ENCODE measurements at regions not wholly inside any gene's neighbourhood (a gene's known extent, or its start where the extent isn't known, plus 50 kb on each side); places are given as distances from the start of the nearest gene placed in this dataset.

DNA sequence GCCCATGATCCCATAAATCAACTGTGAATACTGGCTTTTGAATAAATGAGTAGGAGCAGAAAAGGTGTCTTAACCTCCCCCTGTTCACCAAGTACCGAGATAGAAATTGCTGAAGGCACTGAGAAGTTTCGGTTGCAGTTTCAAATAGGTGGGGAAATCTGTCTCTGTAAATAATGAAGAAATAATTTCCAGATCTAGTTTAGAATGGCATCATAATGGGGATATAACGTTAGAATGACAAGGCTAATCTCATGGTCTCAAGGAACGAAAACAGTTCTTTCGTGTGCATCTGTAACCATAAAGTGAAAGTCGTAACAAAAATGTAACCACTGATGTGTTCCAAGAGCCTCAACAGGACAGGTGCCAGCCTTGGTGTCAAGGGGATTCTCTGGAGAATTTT is 49.9 kb upstream of the TMEM18 start (continued):
- TF ChIP-seq RFX5 (IDR thresholded peaks at IDR 0.05; ENCODE audit: low read length) = no peak
- no peak for TF ChIP-seq EZH2phosphoT487 (IDR thresholded peaks at IDR 0.05; ENCODE audit: borderline replicate concordance, low read depth)
